Retinal pigment epithelial cell (primary cell): ENCODE measurements at regions not wholly inside any gene's neighbourhood (a gene's known extent, or its start where the extent isn't known, plus 50 kb on each side); places are given as distances from the start of the nearest gene placed in this dataset.

Experiments used
- DNase-seq: peaks from one replicate; pipeline ENCODE4 v3.0.0-alpha.2; 2010; ENCODE audit warnings: low read depth
- H3K4me3 ChIP-seq: 2 replicates; pipeline ENCODE4 v1.5.1; 2011; ENCODE audit warnings: mild to moderate bottlenecking, low read length, control low read depth, moderate library complexity
- CTCF ChIP-seq: conservative IDR thresholded peaks from 2 replicates; pipeline ENCODE4 v1.5.1; 2011; ENCODE audit warnings: low read depth, low read length, control low read depth, inconsistent platforms

- DNase-seq, result no peak
- no peak for TF ChIP-seq CTCF
- no peak overlapping the region for H3K4me3 ChIP-seq
Measured at GRCh38 chr11:70644343-70645060, 246.2 kb downstream of the CTTN start.

GRCh38 chr11:70645537-70645936 is 247.2 kb downstream of the CTTN start:
- TF ChIP-seq CTCF, result no peak
- no peak for DNase-seq
- H3K4me3 ChIP-seq, result no peak overlapping the region

GRCh38 chr11:70646272-70647049 is 248.1 kb downstream of the CTTN start:
- TF ChIP-seq CTCF, result no peak
- no peak overlapping the region for H3K4me3 ChIP-seq
- no peak for DNase-seq

- no peak for TF ChIP-seq CTCF
- no peak for DNase-seq
- no peak overlapping the region for H3K4me3 ChIP-seq
Measured at GRCh38 chr11:70647188-70648166, 249.1 kb downstream of the CTTN start.

- no peak for TF ChIP-seq CTCF
- DNase-seq, result peak; percentile 38
Measured at GRCh38 chr11:70650075-70650909, 252.0 kb downstream of the CTTN start.

GRCh38 chr11:70651031-70651430 is 252.7 kb downstream of the CTTN start:
- TF ChIP-seq CTCF, result no peak
- DNase-seq, result no peak
- no peak overlapping the region for H3K4me3 ChIP-seq

More at GRCh38 chr11:70650075-70650909, 252.0 kb downstream of the CTTN start:
- H3K4me3 ChIP-seq, result no peak overlapping the region
